Prostate gland (tissue), 2 donors: ENCODE measurements at regions not wholly inside any gene's neighbourhood (a gene's known extent, or its start where the extent isn't known, plus 50 kb on each side); places are given as distances from the start of the nearest gene placed in this dataset.

Experiments
- DNase-seq: peaks from one replicate; pipeline ENCODE4 v3.0.0-alpha.2; 2019; ENCODE audit warnings: low spot score
- H3K27ac ChIP-seq, 2 donors: fragments of 200-600 bp; sonication (generic); 2 replicates each; pipeline ENCODE4 v1.5.1; 2017 to 2019
- H3K27me3 ChIP-seq: fragments of 200-600 bp; sonication (generic); replicated peaks from 2 replicates; pipeline ENCODE4 v1.5.1; 2019; ENCODE audit not compliant: insufficient read depth
- H3K36me3 ChIP-seq, 2 donors: fragments of 200-600 bp; sonication (generic); 1 replicate in 1 of 2; 2 replicates in 1 of 2; pipeline versions ENCODE4 v1.5.1 to v1.8.1; 2017 to 2019
- H3K4me1 ChIP-seq: fragments of 200-600 bp; sonication (generic); replicated peaks from 2 replicates; pipeline ENCODE4 v1.5.1; 2019
- H3K4me3 ChIP-seq, 2 donors: fragments of 200-600 bp; sonication (generic); 2 replicates each; pipeline ENCODE4 v1.5.1; 2017 to 2019
- H3K9me3 ChIP-seq: fragments of 200-600 bp; sonication (generic); 2 replicates; pipeline ENCODE4 v1.5.1; 2017
- CTCF ChIP-seq, 4 experiments: fragments of 200-600 bp in 2 of 4; fragments of 450-650 bp in 2 of 4; sonication (generic) in 2 of 4; IDR thresholded peaks; 1 replicate in 3 of 4; 2 replicates in 1 of 4; pipeline ENCODE4 v1.5.1; 2016 to 2019; ENCODE audit warnings: antibody characterized with exemption in 4 of 4, mild to moderate bottlenecking in 2 of 4, moderate library complexity in 2 of 4
- POLR2A ChIP-seq: fragments of 450-650 bp; IDR thresholded peaks from one replicate; pipeline ENCODE4 v1.6.1; 2016; ENCODE audit warnings: antibody characterized with exemption, mild to moderate bottlenecking
- POLR2AphosphoS5 ChIP-seq: sonication (generic); formaldehyde crosslinking; IDR thresholded peaks from one replicate; pipeline ENCODE4 v1.6.1; 2017; ENCODE audit warnings: antibody characterized with exemption
- WGBS: methylation state at CpG from one replicate; pipeline ENCODE4 v1.1.5; 2018; 5-methylcytosine and 5-hydroxymethylcytosine counted together
- intact Hi-C: fragments of 100-400 bp; cut with DNase I; formaldehyde crosslinking; loops from one replicate; pipeline ENCODE4 v1.14.2; 2022

GRCh38 chr1:185646202-185646683, 87.9 kb upstream of the HMCN1 start:
- 13% methylated on average over 3 of the region's 3 CpGs for WGBS
- DNase-seq = peak; percentile 88
- Histone ChIP-seq H3K27me3 (no peaks in the 10 kb centered on the region), H3K9me3 (no peaks in the 10 kb centered on the region), H3K4me3 (no peak overlapping the region), H3K36me3 (no peaks in the 10 kb centered on the region), H3K4me1 (no peaks in the 10 kb centered on the region), H3K27ac (no peak overlapping the region)
- intact Hi-C loops = no loop called here
- no peak for TF ChIP-seq POLR2A
- TF ChIP-seq POLR2AphosphoS5 = peak; percentile 91

GRCh38 chr1:185645686-185646085, 88.5 kb upstream of the HMCN1 start:
- Histone ChIP-seq H3K9me3 (no peaks in the 10 kb centered on the region), H3K27ac (no peak overlapping the region), H3K36me3 (no peaks in the 10 kb centered on the region), H3K4me3 (no peak overlapping the region), H3K4me1 (no peaks in the 10 kb centered on the region), H3K27me3 (no peaks in the 10 kb centered on the region)
- TF ChIP-seq POLR2A = no peak
- no peak for TF ChIP-seq CTCF (IDR thresholded peaks at IDR 0.05)
- no peak for TF ChIP-seq POLR2AphosphoS5
- 23% methylated on average over 1 of the region's 1 CpG for WGBS
- no peak for DNase-seq
- intact Hi-C loops = no loop called here

GRCh38 chr1:185645162-185645640, 89.0 kb upstream of the HMCN1 start:
- H3K27me3 ChIP-seq = no peaks in the 10 kb centered on the region
- H3K9me3 ChIP-seq = no peaks in the 10 kb centered on the region
- TF ChIP-seq CTCF (IDR thresholded peaks at IDR 0.05) (no peak), POLR2AphosphoS5 (no peak), POLR2A (no peak)
- no peak overlapping the region for H3K27ac ChIP-seq
- no peak overlapping the region for H3K4me3 ChIP-seq
- H3K36me3 ChIP-seq = no peaks in the 10 kb centered on the region
- H3K4me1 ChIP-seq = no peaks in the 10 kb centered on the region
- no peak for DNase-seq
- WGBS = 74% methylated on average over 2 of the region's 2 CpGs
- intact Hi-C loops = no loop called here

GRCh38 chr1:185644531-185644930, 89.7 kb upstream of the HMCN1 start:
- intact Hi-C loops = no loop called here
- H3K27me3 ChIP-seq = no peaks in the 10 kb centered on the region
- no peaks in the 10 kb centered on the region for H3K36me3 ChIP-seq
- WGBS = 78% methylated on average over 1 of the region's 1 CpG
- H3K4me1 ChIP-seq = no peaks in the 10 kb centered on the region
- DNase-seq = no peak
- no peak for TF ChIP-seq POLR2A
- H3K4me3 ChIP-seq = no peak overlapping the region
- no peak overlapping the region for H3K27ac ChIP-seq
- no peaks in the 10 kb centered on the region for H3K9me3 ChIP-seq

GRCh38 chr1:185636848-185637247, 97.3 kb upstream of the HMCN1 start:
- Histone ChIP-seq H3K4me3 (no peak overlapping the region), H3K36me3 (no peaks in the 10 kb centered on the region), H3K4me1 (no peaks in the 10 kb centered on the region), H3K9me3 (no peaks in the 10 kb centered on the region), H3K27ac (no peak overlapping the region), H3K27me3 (no peaks in the 10 kb centered on the region)
- DNase-seq = no peak
- intact Hi-C loops = no loop called here
- TF ChIP-seq POLR2AphosphoS5 (no peak), POLR2A (no peak), CTCF (IDR thresholded peaks at IDR 0.05) (no peak)

GRCh38 chr1:185634704-185635103, 99.5 kb upstream of the HMCN1 start:
- 93% methylated on average over 4 of the region's 4 CpGs for WGBS
- H3K27me3 ChIP-seq = no peaks in the 10 kb centered on the region
- H3K27ac ChIP-seq = no peak overlapping the region
- intact Hi-C loops = no loop called here
- H3K9me3 ChIP-seq = no peaks in the 10 kb centered on the region
- TF ChIP-seq POLR2A (no peak), POLR2AphosphoS5 (no peak), CTCF (IDR thresholded peaks at IDR 0.05) (no peak)
- H3K4me3 ChIP-seq = no peak overlapping the region
- H3K4me1 ChIP-seq = no peaks in the 10 kb centered on the region
- H3K36me3 ChIP-seq = no peaks in the 10 kb centered on the region
- no peak for DNase-seq
